ENCODE measurements at regions not wholly inside any gene's neighbourhood (a gene's known extent, or its start where the extent isn't known, plus 50 kb on each side); places are given as distances from the start of the nearest gene placed in this dataset.

GRCh38 chr3:26353097-26353496 is 269.5 kb upstream of the LRRC3B start (continued):
- TF ChIP-seq KDM5B (IDR thresholded peaks at IDR 0.05; ENCODE audit: insufficient replicate concordance, low read depth, low read length) (no peak), SMAD3 (CRISPR knock-in tag; conservative IDR thresholded peaks at IDR 0.05) (no peak)

GRCh38 chr3:26358405-26358804 is 264.2 kb upstream of the LRRC3B start:
- ChIA-PET CTCF (ENCODE audit: low intra/inter-chr PET ratio) (no interaction called here), POLR2A (no interaction called here)
- FAIRE-seq, result no peak
- TF ChIP-seq WHSC1 (IDR thresholded peaks at IDR 0.05; ENCODE audit: low read length) (no peak), ZNF24 (IDR thresholded peaks at IDR 0.05) (no peak), ZBTB17 (CRISPR knock-in tag; IDR thresholded peaks at IDR 0.05) (no peak), GABPB2 (CRISPR knock-in tag; conservative IDR thresholded peaks at IDR 0.05) (no peak), ZNF764 (CRISPR knock-in tag; IDR thresholded peaks at IDR 0.05; ENCODE audit: low read depth) (no peak), CBFB (CRISPR knock-in tag; IDR thresholded peaks at IDR 0.05) (no peak), HMG20B (CRISPR knock-in tag; IDR thresholded peaks at IDR 0.05) (no peak), RB1 (IDR thresholded peaks at IDR 0.05; ENCODE audit: low read depth) (no peak)
- TF ChIP-seq, protein P1, sequence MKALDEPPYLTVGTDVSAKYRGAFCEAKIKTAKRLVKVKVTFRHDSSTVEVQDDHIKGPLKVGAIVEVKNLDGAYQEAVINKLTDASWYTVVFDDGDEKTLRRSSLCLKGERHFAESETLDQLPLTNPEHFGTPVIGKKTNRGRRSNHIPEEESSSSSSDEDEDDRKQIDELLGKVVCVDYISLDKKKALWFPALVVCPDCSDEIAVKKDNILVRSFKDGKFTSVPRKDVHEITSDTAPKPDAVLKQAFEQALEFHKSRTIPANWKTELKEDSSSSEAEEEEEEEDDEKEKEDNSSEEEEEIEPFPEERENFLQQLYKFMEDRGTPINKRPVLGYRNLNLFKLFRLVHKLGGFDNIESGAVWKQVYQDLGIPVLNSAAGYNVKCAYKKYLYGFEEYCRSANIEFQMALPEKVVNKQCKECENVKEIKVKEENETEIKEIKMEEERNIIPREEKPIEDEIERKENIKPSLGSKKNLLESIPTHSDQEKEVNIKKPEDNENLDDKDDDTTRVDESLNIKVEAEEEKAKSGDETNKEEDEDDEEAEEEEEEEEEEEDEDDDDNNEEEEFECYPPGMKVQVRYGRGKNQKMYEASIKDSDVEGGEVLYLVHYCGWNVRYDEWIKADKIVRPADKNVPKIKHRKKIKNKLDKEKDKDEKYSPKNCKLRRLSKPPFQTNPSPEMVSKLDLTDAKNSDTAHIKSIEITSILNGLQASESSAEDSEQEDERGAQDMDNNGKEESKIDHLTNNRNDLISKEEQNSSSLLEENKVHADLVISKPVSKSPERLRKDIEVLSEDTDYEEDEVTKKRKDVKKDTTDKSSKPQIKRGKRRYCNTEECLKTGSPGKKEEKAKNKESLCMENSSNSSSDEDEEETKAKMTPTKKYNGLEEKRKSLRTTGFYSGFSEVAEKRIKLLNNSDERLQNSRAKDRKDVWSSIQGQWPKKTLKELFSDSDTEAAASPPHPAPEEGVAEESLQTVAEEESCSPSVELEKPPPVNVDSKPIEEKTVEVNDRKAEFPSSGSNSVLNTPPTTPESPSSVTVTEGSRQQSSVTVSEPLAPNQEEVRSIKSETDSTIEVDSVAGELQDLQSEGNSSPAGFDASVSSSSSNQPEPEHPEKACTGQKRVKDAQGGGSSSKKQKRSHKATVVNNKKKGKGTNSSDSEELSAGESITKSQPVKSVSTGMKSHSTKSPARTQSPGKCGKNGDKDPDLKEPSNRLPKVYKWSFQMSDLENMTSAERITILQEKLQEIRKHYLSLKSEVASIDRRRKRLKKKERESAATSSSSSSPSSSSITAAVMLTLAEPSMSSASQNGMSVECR (CRISPR knock-in tag; IDR thresholded peaks at IDR 0.05), result no peak
- TF ChIP-seq, protein P2, sequence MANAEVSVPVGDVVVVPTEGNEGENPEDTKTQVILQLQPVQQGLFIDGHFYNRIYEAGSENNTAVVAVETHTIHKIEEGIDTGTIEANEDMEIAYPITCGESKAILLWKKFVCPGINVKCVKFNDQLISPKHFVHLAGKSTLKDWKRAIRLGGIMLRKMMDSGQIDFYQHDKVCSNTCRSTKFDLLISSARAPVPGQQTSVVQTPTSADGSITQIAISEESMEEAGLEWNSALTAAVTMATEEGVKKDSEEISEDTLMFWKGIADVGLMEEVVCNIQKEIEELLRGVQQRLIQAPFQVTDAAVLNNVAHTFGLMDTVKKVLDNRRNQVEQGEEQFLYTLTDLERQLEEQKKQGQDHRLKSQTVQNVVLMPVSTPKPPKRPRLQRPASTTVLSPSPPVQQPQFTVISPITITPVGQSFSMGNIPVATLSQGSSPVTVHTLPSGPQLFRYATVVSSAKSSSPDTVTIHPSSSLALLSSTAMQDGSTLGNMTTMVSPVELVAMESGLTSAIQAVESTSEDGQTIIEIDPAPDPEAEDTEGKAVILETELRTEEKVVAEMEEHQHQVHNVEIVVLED (CRISPR knock-in tag; IDR thresholded peaks at IDR 0.05), result no peak
- TF ChIP-seq, protein P3, sequence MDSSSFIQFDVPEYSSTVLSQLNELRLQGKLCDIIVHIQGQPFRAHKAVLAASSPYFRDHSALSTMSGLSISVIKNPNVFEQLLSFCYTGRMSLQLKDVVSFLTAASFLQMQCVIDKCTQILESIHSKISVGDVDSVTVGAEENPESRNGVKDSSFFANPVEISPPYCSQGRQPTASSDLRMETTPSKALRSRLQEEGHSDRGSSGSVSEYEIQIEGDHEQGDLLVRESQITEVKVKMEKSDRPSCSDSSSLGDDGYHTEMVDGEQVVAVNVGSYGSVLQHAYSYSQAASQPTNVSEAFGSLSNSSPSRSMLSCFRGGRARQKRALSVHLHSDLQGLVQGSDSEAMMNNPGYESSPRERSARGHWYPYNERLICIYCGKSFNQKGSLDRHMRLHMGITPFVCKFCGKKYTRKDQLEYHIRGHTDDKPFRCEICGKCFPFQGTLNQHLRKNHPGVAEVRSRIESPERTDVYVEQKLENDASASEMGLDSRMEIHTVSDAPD (CRISPR knock-in tag; IDR thresholded peaks at IDR 0.05), result no peak
- TF ChIP-seq, protein P4, sequence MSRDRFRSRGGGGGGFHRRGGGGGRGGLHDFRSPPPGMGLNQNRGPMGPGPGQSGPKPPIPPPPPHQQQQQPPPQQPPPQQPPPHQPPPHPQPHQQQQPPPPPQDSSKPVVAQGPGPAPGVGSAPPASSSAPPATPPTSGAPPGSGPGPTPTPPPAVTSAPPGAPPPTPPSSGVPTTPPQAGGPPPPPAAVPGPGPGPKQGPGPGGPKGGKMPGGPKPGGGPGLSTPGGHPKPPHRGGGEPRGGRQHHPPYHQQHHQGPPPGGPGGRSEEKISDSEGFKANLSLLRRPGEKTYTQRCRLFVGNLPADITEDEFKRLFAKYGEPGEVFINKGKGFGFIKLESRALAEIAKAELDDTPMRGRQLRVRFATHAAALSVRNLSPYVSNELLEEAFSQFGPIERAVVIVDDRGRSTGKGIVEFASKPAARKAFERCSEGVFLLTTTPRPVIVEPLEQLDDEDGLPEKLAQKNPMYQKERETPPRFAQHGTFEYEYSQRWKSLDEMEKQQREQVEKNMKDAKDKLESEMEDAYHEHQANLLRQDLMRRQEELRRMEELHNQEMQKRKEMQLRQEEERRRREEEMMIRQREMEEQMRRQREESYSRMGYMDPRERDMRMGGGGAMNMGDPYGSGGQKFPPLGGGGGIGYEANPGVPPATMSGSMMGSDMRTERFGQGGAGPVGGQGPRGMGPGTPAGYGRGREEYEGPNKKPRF (IDR thresholded peaks at IDR 0.05; ENCODE audit: low read depth, low read length), result no peak

More at GRCh38 chr3:26358405-26358804, 264.2 kb upstream of the LRRC3B start:
- DNase-seq (ENCODE audit: extremely low read depth in 1 of 4, low spot score in 3 of 4) (no peak), ATAC-seq (no peak)
- no peaks in the 10 kb centered on the region; the same call in none of the 2 replicates for H3K9me3 ChIP-seq (replicated peaks; ENCODE audit: control insufficient read depth, insufficient read depth, low read depth, low read length)
- no peaks in the 10 kb centered on the region for H3K27me3 ChIP-seq (ENCODE audit: control insufficient read depth in 2 of 2, insufficient read depth in 2 of 2, low read length in 2 of 2)
- H3K9me1 ChIP-seq (ENCODE audit: control insufficient read depth, insufficient read depth, low read length), result no peaks in the 10 kb centered on the region
- H3K4me3 ChIP-seq, result no peak overlapping the region
- no peak overlapping the region for H2AFZ ChIP-seq (ENCODE audit: low read depth, low read length)
- no peaks in the 10 kb centered on the region for H3K4me1 ChIP-seq (replicated peaks in 1 of 2; ENCODE audit: control insufficient read depth in 2 of 2, insufficient read depth in 2 of 2, low read length in 2 of 2)
- no peaks in the 10 kb centered on the region for H3K79me2 ChIP-seq (ENCODE audit: control insufficient read depth, insufficient read depth, low read length)
- no TSS peak for BruUV-seq (replicated peaks)
- intact Hi-C loops (cut with micrococcal nuclease) (no loop called here), in situ Hi-C loops (cut with MboI) (no loop called here)
- H3K9ac ChIP-seq (ENCODE audit: insufficient read depth in 1 of 2, low read depth in 2 of 2, low read length in 2 of 2), result no peak overlapping the region
- H4K20me1 ChIP-seq (replicated peaks; ENCODE audit: control insufficient read depth, insufficient read depth, low read length), result no peaks in the 10 kb centered on the region
- no peaks in the 10 kb centered on the region for H3K36me3 ChIP-seq (ENCODE audit: control insufficient read depth, insufficient read depth, low read length)
- H3K27ac ChIP-seq (ENCODE audit: extremely low read depth, low read depth, low read length), result no peak overlapping the region
- no peak overlapping the region for H3K4me2 ChIP-seq (ENCODE audit: insufficient read depth, low read length)

All from K562 (cell line).